GM23338 (cell line): ENCODE measurements at regions not wholly inside any gene's neighbourhood (a gene's known extent, or its start where the extent isn't known, plus 50 kb on each side); places are given as distances from the start of the nearest gene placed in this dataset.

Source experiments
- ATAC-seq: fragments of 200-7000 bp; cut with Tn5 transposase; 3 replicates; pipeline ENCODE4 v1.9.1; 2020
- DNase-seq: peaks from one replicate; pipeline ENCODE4 v3.0.0-alpha.2; 2015; ENCODE audit warnings: low spot score
- H2AFZ ChIP-seq: fragments of 200-600 bp; sonication (generic); 2 replicates; pipeline ENCODE4 v1.8.0; 2016; ENCODE audit warnings: antibody characterized with exemption, mild to moderate bottlenecking, moderate library complexity
- H3F3A ChIP-seq: fragments of 200-600 bp; sonication (generic); replicated peaks from 2 replicates; pipeline ENCODE4 v1.8.0; 2017; ENCODE audit warnings: antibody characterized with exemption, mixed run types, low read depth
- H3K27ac ChIP-seq: fragments of 200-600 bp; sonication (generic); 2 replicates; pipeline ENCODE4 v1.6.1; 2016; ENCODE audit warnings: low read depth
- H3K27me3 ChIP-seq: fragments of 200-600 bp; sonication (generic); 2 replicates; pipeline ENCODE4 v1.8.0; 2016; ENCODE audit warnings: mild to moderate bottlenecking, mixed run types, moderate library complexity; ENCODE audit not compliant: insufficient read depth
- H3K36me3 ChIP-seq: fragments of 200-600 bp; sonication (generic); 2 replicates; pipeline ENCODE4 v1.8.0; 2016; ENCODE audit warnings: mild to moderate bottlenecking; ENCODE audit not compliant: insufficient read depth
- H3K4me1 ChIP-seq: fragments of 200-600 bp; sonication (generic); 2 replicates; pipeline ENCODE4 v1.8.0; 2016; ENCODE audit warnings: mild to moderate bottlenecking, moderate library complexity; ENCODE audit not compliant: insufficient read depth
- H3K4me2 ChIP-seq: fragments of 200-600 bp; sonication (generic); 2 replicates; pipeline ENCODE4 v1.7.1; 2017; ENCODE audit warnings: mixed run types
- H3K4me3 ChIP-seq: fragments of 200-600 bp; sonication (generic); 2 replicates; pipeline ENCODE4 v1.6.1; 2016; ENCODE audit warnings: mixed run types
- H3K79me2 ChIP-seq: fragments of 200-600 bp; sonication (generic); replicated peaks from 2 replicates; pipeline ENCODE4 v1.8.0; 2017; ENCODE audit warnings: mild to moderate bottlenecking; ENCODE audit not compliant: insufficient read depth
- H3K9me2 ChIP-seq: fragments of 200-600 bp; sonication (generic); 2 replicates; pipeline ENCODE4 v1.8.0; 2017; ENCODE audit not compliant: insufficient read depth
- H4K20me1 ChIP-seq: fragments of 200-600 bp; sonication (generic); replicated peaks from 2 replicates; pipeline ENCODE4 v1.8.0; 2017; ENCODE audit warnings: mild to moderate bottlenecking; ENCODE audit not compliant: insufficient read depth
- H3K27ac Mint-ChIP-seq: 2 replicates; pipeline ENCODE4 v1.8.0; 2020; ENCODE audit warnings: inconsistent platforms, mild to moderate bottlenecking, moderate library complexity, mixed read lengths
- H3K27me3 Mint-ChIP-seq: 3 replicates; pipeline ENCODE4 v1.8.0; 2022; ENCODE audit warnings: low read depth, mild to moderate bottlenecking, moderate library complexity, mixed read lengths, inconsistent platforms; ENCODE audit not compliant: insufficient read depth, poor library complexity
- H3K36me3 Mint-ChIP-seq: 3 replicates; pipeline ENCODE4 v1.8.0; 2021; ENCODE audit warnings: low read depth, mild to moderate bottlenecking, inconsistent platforms, moderate library complexity, mixed read lengths
- H3K4me1 Mint-ChIP-seq: 3 replicates; pipeline ENCODE4 v1.8.0; 2020; ENCODE audit warnings: mild to moderate bottlenecking, inconsistent platforms, mixed read lengths
- H3K4me3 Mint-ChIP-seq: 3 replicates; pipeline ENCODE4 v1.8.0; 2021; ENCODE audit warnings: moderate library complexity, mild to moderate bottlenecking, inconsistent platforms, mixed read lengths
- H3K9me3 Mint-ChIP-seq: 3 replicates; pipeline ENCODE4 v1.8.0; 2020; ENCODE audit warnings: moderate library complexity, mild to moderate bottlenecking, inconsistent platforms, mixed read lengths
- CREB1 ChIP-seq: fragments of 250-450 bp; sonication (Bioruptor Pico); IDR thresholded peaks from 2 replicates; pipeline ENCODE4 v1.5.0; 2020; ENCODE audit warnings: low read depth, mild to moderate bottlenecking, moderate library complexity
- EZH2phosphoT487 ChIP-seq: fragments of 200-600 bp; sonication (generic); IDR thresholded peaks from one replicate; pipeline ENCODE4 v1.8.1; 2018; ENCODE audit warnings: antibody characterized with exemption; ENCODE audit not compliant: unreplicated experiment
- JUNB ChIP-seq: IDR thresholded peaks from one replicate; pipeline ENCODE4 v1.6.1; 2016; ENCODE audit warnings: antibody characterized with exemption; ENCODE audit not compliant: unreplicated experiment
- NANOG ChIP-seq: IDR thresholded peaks from 2 replicates; pipeline ENCODE4 v1.6.1; 2016; ENCODE audit warnings: antibody characterized with exemption, borderline replicate concordance
- POLR2AphosphoS5 ChIP-seq: IDR thresholded peaks from 2 replicates; pipeline ENCODE4 v1.6.1; 2016; ENCODE audit warnings: antibody characterized with exemption, low read depth
- STAT1 ChIP-seq: IDR thresholded peaks from one replicate; pipeline ENCODE4 v1.6.1; 2016; ENCODE audit warnings: antibody characterized with exemption; ENCODE audit not compliant: unreplicated experiment
- ZNF114 ChIP-seq: fragments of 250-450 bp; sonication (Bioruptor Pico); IDR thresholded peaks from 2 replicates; pipeline ENCODE4 v1.5.0; 2020; ENCODE audit warnings: mild to moderate bottlenecking, moderate library complexity
- ZNF331 ChIP-seq: fragments of 250-450 bp; sonication (Bioruptor Pico); IDR thresholded peaks from 2 replicates; pipeline ENCODE4 v1.5.0; 2020; ENCODE audit warnings: low read depth, mild to moderate bottlenecking, moderate library complexity
- ZNF462 ChIP-seq: fragments of 250-450 bp; sonication (Bioruptor Pico); IDR thresholded peaks from 2 replicates; pipeline ENCODE4 v1.5.0; 2020; ENCODE audit warnings: mild to moderate bottlenecking, moderate library complexity

- TF ChIP-seq ZNF462 (CRISPR knock-in tag) (no peak), EZH2phosphoT487 (no peak), POLR2AphosphoS5 (no peak), NANOG (no peak), JUNB (no peak), CREB1 (CRISPR knock-in tag) (no peak), STAT1 (no peak), ZNF114 (CRISPR knock-in tag) (no peak), ZNF331 (CRISPR knock-in tag) (no peak)
Observed at GRCh38 chr16:85293904-85294642, 181.8 kb upstream of the CIBAR2 start (continued).

- Histone ChIP-seq H2AFZ (no peak overlapping the region), H3K27me3 (no peaks in the 10 kb centered on the region), H3K36me3 (no peaks in the 10 kb centered on the region), H3F3A (0 out of 2 replicates have a peak, but pooled peaks cover 4% of the 10 kb centered on the region), H3K27ac (no peak overlapping the region), H3K4me1 (no peaks in the 10 kb centered on the region), H3K4me2 (no peak overlapping the region), H3K4me3 (no peak overlapping the region), H3K9me2 (no peaks in the 10 kb centered on the region), H4K20me1 (no peaks in the 10 kb centered on the region; the same call in 1 of the 2 replicates), H3K79me2 (0 out of 2 replicates have a peak, but pooled peaks cover 4% of the 10 kb centered on the region)
- ATAC-seq (no peak), DNase-seq (no peak)
- Mint-ChIP-seq H3K9me3 (no peaks in the 10 kb centered on the region), H3K27me3 (peaks cover 15% of the 10 kb centered on the region), H3K36me3 (no peaks in the 10 kb centered on the region), H3K4me1 (peaks cover 3% of the 10 kb centered on the region), H3K27ac (no peak overlapping the region), H3K4me3 (no peak overlapping the region)
- TF ChIP-seq ZNF462 (CRISPR knock-in tag) = no peak
- no peak for TF ChIP-seq STAT1
- no peak for TF ChIP-seq NANOG
Observed at GRCh38 chr16:85294810-85295508, 182.7 kb upstream of the CIBAR2 start.
